ELR (cell line): ENCODE measurements at regions not wholly inside any gene's neighbourhood (a gene's known extent, or its start where the extent isn't known, plus 50 kb on each side); places are given as distances from the start of the nearest gene placed in this dataset.

Source experiments
- DNase-seq: peaks from one replicate; pipeline ENCODE4 v3.0.0-alpha.2; 2015; ENCODE audit warnings: low read depth

GRCh38 chr4:135864304-135864703 is 1662.7 kb upstream of the PABPC4L start:
- DNase-seq, result peak; percentile 41

- DNase-seq, result no peak
Observed at GRCh38 chr4:135840781-135841180, 1639.2 kb upstream of the PABPC4L start.

- DNase-seq, result no peak
Observed at GRCh38 chr4:135839712-135840111, 1638.1 kb upstream of the PABPC4L start.

- peak; percentile 67 for DNase-seq
Observed at GRCh38 chr4:135838889-135839288, 1637.3 kb upstream of the PABPC4L start.

- no peak for DNase-seq
Observed at GRCh38 chr4:135834471-135834870, 1632.9 kb upstream of the PABPC4L start.

GRCh38 chr4:135833529-135833928 is 1631.9 kb upstream of the PABPC4L start:
- DNase-seq, result no peak

GRCh38 chr4:135824759-135825296 is 1623.2 kb upstream of the PABPC4L start:
- no peak for DNase-seq

GRCh38 chr4:135804785-135805184 is 1603.2 kb upstream of the PABPC4L start:
- no peak for DNase-seq

GRCh38 chr4:135777361-135777760 is 1575.8 kb upstream of the PABPC4L start:
- DNase-seq, result no peak

GRCh38 chr4:135775909-135776308 is 1574.3 kb upstream of the PABPC4L start:
- no peak for DNase-seq

- peak; percentile 32 for DNase-seq
Observed at GRCh38 chr4:135770505-135770904, 1568.9 kb upstream of the PABPC4L start.

- no peak for DNase-seq
Observed at GRCh38 chr4:135744928-135745327, 1543.3 kb upstream of the PABPC4L start.

- no peak for DNase-seq
Observed at GRCh38 chr4:135741583-135741982, 1540.0 kb upstream of the PABPC4L start.

GRCh38 chr4:135739354-135739753 is 1537.8 kb upstream of the PABPC4L start:
- DNase-seq, result no peak

- no peak for DNase-seq
Observed at GRCh38 chr4:135735512-135735911, 1533.9 kb upstream of the PABPC4L start.

- no peak for DNase-seq
Observed at GRCh38 chr4:135732448-135732847, 1530.9 kb upstream of the PABPC4L start.

- no peak for DNase-seq
Observed at GRCh38 chr4:135731682-135732081, 1530.1 kb upstream of the PABPC4L start.

GRCh38 chr4:135724421-135724820 is 1522.8 kb upstream of the PABPC4L start:
- DNase-seq, result peak; percentile 25

- peak; percentile 39 for DNase-seq
Observed at GRCh38 chr4:135718019-135718418, 1516.4 kb upstream of the PABPC4L start.

GRCh38 chr4:135705343-135705742 is 1503.8 kb upstream of the PABPC4L start:
- no peak for DNase-seq

- DNase-seq, result no peak
Observed at GRCh38 chr4:135694066-135694465, 1492.5 kb upstream of the PABPC4L start.

GRCh38 chr4:135684001-135684400 is 1482.4 kb upstream of the PABPC4L start:
- DNase-seq, result no peak

- DNase-seq, result no peak
Observed at GRCh38 chr4:135672202-135672601, 1470.6 kb upstream of the PABPC4L start.

- DNase-seq, result no peak
Observed at GRCh38 chr4:135670548-135670947, 1469.0 kb upstream of the PABPC4L start.
